ENCODE measurements at regions not wholly inside any gene's neighbourhood (a gene's known extent, or its start where the extent isn't known, plus 50 kb on each side); places are given as distances from the start of the nearest gene placed in this dataset.

DNA sequence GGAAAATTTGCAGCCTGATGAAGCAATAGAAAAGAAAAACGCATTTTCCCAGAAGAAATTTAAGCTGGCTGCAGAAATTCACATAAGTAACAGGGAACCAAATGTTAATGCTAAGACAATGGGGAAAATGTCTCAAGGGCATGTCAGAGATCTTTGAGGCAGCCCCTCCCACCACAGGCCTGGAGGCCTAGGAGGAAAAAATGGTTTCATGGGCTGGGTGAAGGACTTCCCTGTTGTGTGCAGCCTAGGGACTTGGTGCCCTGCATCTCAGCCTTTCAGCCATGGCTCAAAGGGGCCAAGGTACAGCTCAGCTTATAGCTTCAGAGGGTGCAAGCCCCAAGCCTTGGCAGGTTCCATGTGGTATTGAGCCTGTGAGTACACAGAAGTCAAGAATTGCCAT, 476.1 kb upstream of the DPP6 start:
- H3K27me3 ChIP-seq: no peaks in the 10 kb centered on the region
- no peaks in the 10 kb centered on the region for H3K4me1 ChIP-seq
- H3K36me3 ChIP-seq: no peaks in the 10 kb centered on the region
- no peak overlapping the region for H3K4me3 ChIP-seq
- no peak for TF ChIP-seq POLR2AphosphoS5 (IDR thresholded peaks at IDR 0.05)
- TF ChIP-seq, protein P1, sequence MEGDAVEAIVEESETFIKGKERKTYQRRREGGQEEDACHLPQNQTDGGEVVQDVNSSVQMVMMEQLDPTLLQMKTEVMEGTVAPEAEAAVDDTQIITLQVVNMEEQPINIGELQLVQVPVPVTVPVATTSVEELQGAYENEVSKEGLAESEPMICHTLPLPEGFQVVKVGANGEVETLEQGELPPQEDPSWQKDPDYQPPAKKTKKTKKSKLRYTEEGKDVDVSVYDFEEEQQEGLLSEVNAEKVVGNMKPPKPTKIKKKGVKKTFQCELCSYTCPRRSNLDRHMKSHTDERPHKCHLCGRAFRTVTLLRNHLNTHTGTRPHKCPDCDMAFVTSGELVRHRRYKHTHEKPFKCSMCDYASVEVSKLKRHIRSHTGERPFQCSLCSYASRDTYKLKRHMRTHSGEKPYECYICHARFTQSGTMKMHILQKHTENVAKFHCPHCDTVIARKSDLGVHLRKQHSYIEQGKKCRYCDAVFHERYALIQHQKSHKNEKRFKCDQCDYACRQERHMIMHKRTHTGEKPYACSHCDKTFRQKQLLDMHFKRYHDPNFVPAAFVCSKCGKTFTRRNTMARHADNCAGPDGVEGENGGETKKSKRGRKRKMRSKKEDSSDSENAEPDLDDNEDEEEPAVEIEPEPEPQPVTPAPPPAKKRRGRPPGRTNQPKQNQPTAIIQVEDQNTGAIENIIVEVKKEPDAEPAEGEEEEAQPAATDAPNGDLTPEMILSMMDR (IDR thresholded peaks at IDR 0.05): no peak
- no peak for TF ChIP-seq POLR2A (IDR thresholded peaks at IDR 0.05)
- intact Hi-C loops (cut with DNase I; ENCODE audit: low total_unique reads): no loop called here
- H3K27ac ChIP-seq: no peak overlapping the region
- no peak for DNase-seq (ENCODE audit: low spot score in 2 of 2)
- peaks cover 20 to 36% of the 10 kb centered on the region in 2 donors for H3K9me3 ChIP-seq

DNA sequence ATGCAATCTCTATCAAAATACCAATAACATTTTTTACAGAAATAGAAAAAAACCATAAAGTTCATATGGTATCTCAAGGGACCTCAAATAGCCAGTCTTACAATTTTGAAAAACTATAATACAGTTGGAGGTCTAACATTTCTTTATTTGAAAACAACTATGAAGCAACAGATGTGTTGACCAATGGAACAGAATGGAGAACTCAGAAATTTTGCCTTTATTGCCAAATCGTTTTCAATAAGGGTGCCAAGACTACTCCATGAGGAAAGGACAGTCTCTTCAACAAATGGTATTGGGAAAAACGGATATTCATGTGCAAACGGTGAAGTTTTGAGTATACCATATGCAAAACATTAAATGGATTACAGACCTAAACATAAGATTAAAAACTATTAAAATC, 470.8 kb upstream of the DPP6 start:
- H3K27me3 ChIP-seq: no peaks in the 10 kb centered on the region
- H3K36me3 ChIP-seq: no peaks in the 10 kb centered on the region
- DNase-seq (ENCODE audit: low spot score in 2 of 2): no peak
- no peak overlapping the region for H3K4me3 ChIP-seq
- no peak overlapping the region for H3K27ac ChIP-seq
- no peaks in the 10 kb centered on the region for H3K4me1 ChIP-seq
- TF ChIP-seq POLR2AphosphoS5 (IDR thresholded peaks at IDR 0.05): no peak
- no peak for TF ChIP-seq POLR2A (IDR thresholded peaks at IDR 0.05)
- TF ChIP-seq, protein P1 (IDR thresholded peaks at IDR 0.05): no peak
- intact Hi-C loops (cut with DNase I; ENCODE audit: low total_unique reads): no loop called here
- H3K9me3 ChIP-seq: peaks cover 3 to 9% of the 10 kb centered on the region in 2 donors

DNA sequence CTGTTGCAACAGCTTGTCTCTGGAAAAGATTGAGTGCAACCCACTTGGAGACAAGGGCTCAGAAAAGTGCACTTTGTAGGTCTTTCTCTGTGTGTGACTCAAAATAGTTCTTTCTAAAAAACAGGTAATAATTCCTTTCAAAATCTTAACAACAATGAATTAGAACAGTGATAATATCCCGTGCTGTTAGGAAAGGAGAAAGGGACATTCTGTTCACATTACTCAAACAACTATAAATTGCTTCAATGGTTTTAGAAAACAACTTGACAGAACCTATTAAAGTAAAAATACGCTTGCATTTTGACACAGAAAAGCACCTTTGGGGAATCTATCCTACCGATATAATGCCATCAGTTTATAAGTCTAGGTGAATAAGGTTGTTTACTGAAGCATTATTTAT, 468.1 kb upstream of the DPP6 start:
- TF ChIP-seq POLR2A (IDR thresholded peaks at IDR 0.05): no peak
- TF ChIP-seq POLR2AphosphoS5 (IDR thresholded peaks at IDR 0.05): no peak
- TF ChIP-seq, protein P1 (IDR thresholded peaks at IDR 0.05): no peak

DNA sequence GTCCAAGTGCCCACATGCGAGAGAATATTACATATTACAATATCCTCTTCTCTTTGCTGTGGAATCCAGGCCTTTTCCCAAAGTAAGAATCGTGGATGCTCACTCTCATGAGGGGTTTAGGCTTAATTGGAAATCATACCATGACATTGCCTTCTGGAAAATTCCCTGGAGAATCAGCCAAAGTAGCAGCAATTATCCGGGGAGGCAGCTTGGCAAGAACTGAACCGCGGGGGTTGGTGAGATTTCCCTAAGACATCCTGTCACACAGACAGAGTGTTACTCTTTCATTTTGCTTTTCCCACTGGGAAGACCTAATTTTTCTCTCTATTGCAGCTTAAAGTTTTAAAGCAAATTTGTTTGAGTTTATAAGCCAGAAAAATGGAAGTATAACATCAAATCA, 463.6 kb upstream of the DPP6 start:
- H3K36me3 ChIP-seq: no peaks in the 10 kb centered on the region
- H3K27me3 ChIP-seq: no peaks in the 10 kb centered on the region
- intact Hi-C loops (cut with DNase I; ENCODE audit: low total_unique reads): no loop called here
- H3K27ac ChIP-seq: no peak overlapping the region
- H3K4me1 ChIP-seq: no peaks in the 10 kb centered on the region
- TF ChIP-seq POLR2A (IDR thresholded peaks at IDR 0.05) (no peak), POLR2AphosphoS5 (IDR thresholded peaks at IDR 0.05) (no peak)
- TF ChIP-seq, protein P1 (IDR thresholded peaks at IDR 0.05): no peak
- no peaks in the 10 kb centered on the region for H3K9me3 ChIP-seq
- no peak overlapping the region for H3K4me3 ChIP-seq
- no peak for DNase-seq (ENCODE audit: low spot score in 2 of 2)

More for the DNA sequence above, 468.1 kb upstream of the DPP6 start:
- DNase-seq (ENCODE audit: low spot score in 2 of 2): no peak
- no peak overlapping the region for H3K4me3 ChIP-seq
- H3K27ac ChIP-seq: no peak overlapping the region
- no peaks in the 10 kb centered on the region for H3K9me3 ChIP-seq
- no peaks in the 10 kb centered on the region for H3K4me1 ChIP-seq
- intact Hi-C loops (cut with DNase I; ENCODE audit: low total_unique reads): no loop called here
- H3K27me3 ChIP-seq: no peaks in the 10 kb centered on the region
- H3K36me3 ChIP-seq: no peaks in the 10 kb centered on the region

DNA sequence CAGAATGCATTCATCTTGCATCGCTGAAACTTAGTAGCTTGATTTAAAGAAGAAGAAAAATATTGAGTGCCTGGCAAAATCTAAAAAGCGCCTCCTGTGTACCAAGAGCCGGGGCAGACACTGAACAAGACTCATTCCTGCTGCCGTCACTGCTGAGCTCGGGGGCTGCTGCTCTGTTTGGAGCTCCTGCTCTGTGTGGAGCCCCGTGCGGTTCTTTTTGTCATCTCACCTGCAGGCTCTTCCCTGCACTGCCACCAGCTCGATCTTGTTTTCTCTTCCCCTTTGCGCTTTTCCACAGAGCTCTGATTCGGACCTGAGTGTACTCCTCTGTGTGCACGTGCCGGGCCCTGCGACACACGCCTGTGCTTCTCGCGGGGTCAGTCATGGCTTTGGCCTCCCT, 462.1 kb upstream of the DPP6 start:
- Histone ChIP-seq H3K9me3 (no peaks in the 10 kb centered on the region), H3K4me1 (no peaks in the 10 kb centered on the region), H3K27ac (no peak overlapping the region), H3K4me3 (no peak overlapping the region), H3K36me3 (no peaks in the 10 kb centered on the region), H3K27me3 (no peaks in the 10 kb centered on the region)
- intact Hi-C loops (cut with DNase I; ENCODE audit: low total_unique reads): no loop called here
- no peak for DNase-seq (ENCODE audit: low spot score in 2 of 2)
- no peak for TF ChIP-seq POLR2A (IDR thresholded peaks at IDR 0.05)
- TF ChIP-seq, protein P1 (IDR thresholded peaks at IDR 0.05): no peak
- no peak for TF ChIP-seq POLR2AphosphoS5 (IDR thresholded peaks at IDR 0.05)
